KMS-11 (cell line): ENCODE measurements at regions not wholly inside any gene's neighbourhood (a gene's known extent, or its start where the extent isn't known, plus 50 kb on each side); places are given as distances from the start of the nearest gene placed in this dataset.
"Not testable (repeated sequence)": the region's sequence is repeated elsewhere in the genome, so short reads cannot be mapped to it uniquely, and the experiment has no call there.

Source experiments
- H2AFZ ChIP-seq: fragments of 200-600 bp; sonication (generic); 2 replicates; pipeline ENCODE4 v1.6.1; 2016; ENCODE audit warnings: antibody characterized with exemption, mixed run types, low read depth
- H3K27ac ChIP-seq: fragments of 200-600 bp; sonication (generic); 2 replicates; pipeline ENCODE4 v1.6.1; 2016; ENCODE audit warnings: mild to moderate bottlenecking, mixed run types
- H3K27me3 ChIP-seq: fragments of 200-600 bp; sonication (generic); 2 replicates; pipeline ENCODE4 v1.6.1; 2017; ENCODE audit warnings: mild to moderate bottlenecking, low read depth, mixed run types, moderate library complexity; ENCODE audit not compliant: insufficient read depth
- H3K36me3 ChIP-seq: fragments of 200-600 bp; sonication (generic); 2 replicates; pipeline ENCODE4 v1.6.1; 2017; ENCODE audit warnings: mild to moderate bottlenecking, mixed run types; ENCODE audit not compliant: insufficient read depth
- H3K4me1 ChIP-seq: fragments of 200-600 bp; sonication (generic); 2 replicates; pipeline ENCODE4 v1.6.1; 2016; ENCODE audit warnings: mild to moderate bottlenecking, low read depth, mixed run types; ENCODE audit not compliant: poor library complexity, severe bottlenecking
- H3K4me2 ChIP-seq: fragments of 200-600 bp; sonication (generic); 2 replicates; pipeline ENCODE4 v1.7.0; 2016; ENCODE audit warnings: mild to moderate bottlenecking, mixed run types
- H3K4me3 ChIP-seq: fragments of 200-600 bp; sonication (generic); IDR thresholded peaks from 2 replicates; pipeline ENCODE4 v1.6.1; 2017; ENCODE audit warnings: low read depth, low read length, mixed read lengths; ENCODE audit not compliant: insufficient read depth
- H3K79me2 ChIP-seq: fragments of 200-600 bp; sonication (generic); 2 replicates; pipeline ENCODE4 v1.6.1; 2016; ENCODE audit warnings: low read depth, mixed run types; ENCODE audit not compliant: insufficient read depth
- H3K9ac ChIP-seq: fragments of 200-600 bp; sonication (generic); 2 replicates; pipeline ENCODE4 v1.6.1; 2016; ENCODE audit warnings: mild to moderate bottlenecking, mixed run types
- H4K20me1 ChIP-seq: fragments of 200-600 bp; sonication (generic); 2 replicates; pipeline ENCODE4 v1.6.1; 2016; ENCODE audit warnings: mild to moderate bottlenecking, mixed run types; ENCODE audit not compliant: insufficient read depth
- TF ChIP-seq, protein P1 (sequence below): fragments of 200-600 bp; sonication (generic); conservative IDR thresholded peaks from 2 replicates; pipeline ENCODE4 v1.6.1; 2017; ENCODE audit warnings: low read depth, mild to moderate bottlenecking, antibody characterized with exemption, low read length, moderate library complexity, mixed read lengths

DNA sequence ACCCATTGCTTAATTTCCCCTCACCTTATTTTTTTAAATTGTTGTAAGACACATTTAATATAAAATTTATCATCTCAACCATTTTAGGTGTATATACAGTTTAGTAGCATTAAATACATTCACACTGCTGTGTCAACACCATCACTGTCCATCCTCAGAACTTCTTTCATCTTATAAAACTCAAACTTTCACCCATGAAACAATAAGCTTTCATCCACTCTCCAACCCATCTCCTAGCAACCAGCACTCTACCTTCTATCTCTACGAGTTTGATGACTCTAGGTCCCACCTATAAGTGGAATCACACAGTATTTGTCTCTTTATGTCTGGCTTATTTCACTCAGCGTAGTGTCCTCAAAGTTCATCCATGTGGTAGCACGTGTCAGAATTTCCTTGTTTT is 75.5 kb downstream of the TBX3 start:
- Histone ChIP-seq H3K9ac (no peak overlapping the region), H3K27me3 (no peaks in the 10 kb centered on the region), H3K79me2 (no peaks in the 10 kb centered on the region), H3K36me3 (no peaks in the 10 kb centered on the region), H3K27ac (no peak overlapping the region), H3K4me1 (no peaks in the 10 kb centered on the region), H4K20me1 (no peaks in the 10 kb centered on the region), H2AFZ (no peak overlapping the region), H3K4me2 (no peak overlapping the region), H3K4me3 (no peak overlapping the region)
- TF ChIP-seq, protein P1, sequence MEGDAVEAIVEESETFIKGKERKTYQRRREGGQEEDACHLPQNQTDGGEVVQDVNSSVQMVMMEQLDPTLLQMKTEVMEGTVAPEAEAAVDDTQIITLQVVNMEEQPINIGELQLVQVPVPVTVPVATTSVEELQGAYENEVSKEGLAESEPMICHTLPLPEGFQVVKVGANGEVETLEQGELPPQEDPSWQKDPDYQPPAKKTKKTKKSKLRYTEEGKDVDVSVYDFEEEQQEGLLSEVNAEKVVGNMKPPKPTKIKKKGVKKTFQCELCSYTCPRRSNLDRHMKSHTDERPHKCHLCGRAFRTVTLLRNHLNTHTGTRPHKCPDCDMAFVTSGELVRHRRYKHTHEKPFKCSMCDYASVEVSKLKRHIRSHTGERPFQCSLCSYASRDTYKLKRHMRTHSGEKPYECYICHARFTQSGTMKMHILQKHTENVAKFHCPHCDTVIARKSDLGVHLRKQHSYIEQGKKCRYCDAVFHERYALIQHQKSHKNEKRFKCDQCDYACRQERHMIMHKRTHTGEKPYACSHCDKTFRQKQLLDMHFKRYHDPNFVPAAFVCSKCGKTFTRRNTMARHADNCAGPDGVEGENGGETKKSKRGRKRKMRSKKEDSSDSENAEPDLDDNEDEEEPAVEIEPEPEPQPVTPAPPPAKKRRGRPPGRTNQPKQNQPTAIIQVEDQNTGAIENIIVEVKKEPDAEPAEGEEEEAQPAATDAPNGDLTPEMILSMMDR, result no peak

DNA sequence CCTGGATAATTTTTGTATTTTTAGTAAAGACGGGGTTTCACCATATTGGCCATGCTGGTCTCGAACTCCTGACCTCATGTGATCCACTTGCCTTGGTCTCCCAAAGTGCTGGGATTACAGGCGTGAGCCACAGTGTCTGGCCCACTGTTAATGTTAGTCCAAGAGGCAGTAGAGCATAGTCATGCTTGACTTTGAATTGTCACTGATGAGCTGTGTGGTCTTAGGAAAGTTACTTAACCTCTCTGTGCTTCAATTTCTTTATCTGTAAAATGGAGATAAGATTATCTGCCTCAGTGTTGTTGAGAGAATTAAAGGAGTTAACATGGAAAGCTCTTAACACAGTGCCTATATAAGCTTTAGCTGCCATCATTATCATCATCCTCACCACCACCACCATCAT is 78.1 kb downstream of the TBX3 start:
- TF ChIP-seq, protein P1, result no peak
- Histone ChIP-seq H3K4me1 (no peaks in the 10 kb centered on the region), H3K27ac (no peak overlapping the region), H3K9ac (no peak overlapping the region), H2AFZ (no peak overlapping the region), H3K4me3 (no peak overlapping the region), H4K20me1 (no peaks in the 10 kb centered on the region), H3K79me2 (no peaks in the 10 kb centered on the region), H3K4me2 (no peak overlapping the region), H3K36me3 (no peaks in the 10 kb centered on the region), H3K27me3 (no peaks in the 10 kb centered on the region)

DNA sequence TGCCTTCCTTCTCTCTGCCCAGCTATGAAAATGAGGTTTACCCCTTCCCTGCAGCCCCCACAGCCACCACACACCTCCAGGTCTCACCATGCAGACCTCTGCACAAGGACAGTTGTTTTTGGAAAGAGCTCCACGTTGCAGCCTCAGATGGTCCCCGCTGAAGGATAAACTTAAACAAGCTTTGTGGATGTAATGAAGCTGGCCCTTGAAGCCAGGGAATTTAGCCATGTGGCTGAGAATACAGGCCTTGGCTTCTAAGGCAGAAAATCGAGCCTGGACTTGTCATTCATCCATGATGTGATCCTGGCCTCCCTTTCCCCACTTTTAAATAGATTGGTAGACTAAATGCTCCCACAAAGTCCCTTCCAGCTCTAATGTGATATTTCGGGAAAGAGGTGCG is 79.4 kb downstream of the TBX3 start:
- TF ChIP-seq, protein P1, result no peak
- Histone ChIP-seq H2AFZ (no peak overlapping the region), H3K9ac (no peak overlapping the region)

DNA sequence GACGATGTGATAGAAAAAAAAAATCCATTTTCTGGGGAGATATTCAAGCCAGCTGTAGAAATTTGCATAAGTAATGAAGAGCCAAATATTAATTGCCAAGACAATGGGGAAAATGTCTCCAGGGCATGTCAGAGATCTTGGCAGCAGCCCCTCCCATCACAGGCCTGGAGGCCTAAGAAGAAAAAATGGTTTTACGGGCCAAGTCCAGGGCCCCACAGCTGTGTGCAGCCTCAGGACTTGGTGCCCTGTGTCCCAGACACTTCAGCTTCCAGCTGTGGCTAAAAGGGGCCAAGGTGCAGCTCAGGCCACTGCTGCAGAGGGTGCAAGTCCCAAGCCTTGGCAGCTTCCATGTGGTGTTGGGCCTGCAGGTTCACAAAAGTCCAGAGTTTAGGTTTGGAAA is 83.4 kb downstream of the TBX3 start:
- not testable (repeated sequence) for H3K4me1 ChIP-seq, H2AFZ ChIP-seq, H4K20me1 ChIP-seq, H3K9ac ChIP-seq, H3K4me3 ChIP-seq, H3K27ac ChIP-seq, H3K4me2 ChIP-seq, H3K79me2 ChIP-seq, H3K36me3 ChIP-seq, H3K27me3 ChIP-seq

More for the DNA sequence above, 79.4 kb downstream of the TBX3 start:
- Histone ChIP-seq H3K4me2 (no peak overlapping the region), H3K79me2 (no peaks in the 10 kb centered on the region), H3K36me3 (no peaks in the 10 kb centered on the region), H3K4me1 (no peaks in the 10 kb centered on the region), H3K27me3 (no peaks in the 10 kb centered on the region), H3K27ac (no peak overlapping the region), H4K20me1 (no peaks in the 10 kb centered on the region), H3K4me3 (no peak overlapping the region)

DNA sequence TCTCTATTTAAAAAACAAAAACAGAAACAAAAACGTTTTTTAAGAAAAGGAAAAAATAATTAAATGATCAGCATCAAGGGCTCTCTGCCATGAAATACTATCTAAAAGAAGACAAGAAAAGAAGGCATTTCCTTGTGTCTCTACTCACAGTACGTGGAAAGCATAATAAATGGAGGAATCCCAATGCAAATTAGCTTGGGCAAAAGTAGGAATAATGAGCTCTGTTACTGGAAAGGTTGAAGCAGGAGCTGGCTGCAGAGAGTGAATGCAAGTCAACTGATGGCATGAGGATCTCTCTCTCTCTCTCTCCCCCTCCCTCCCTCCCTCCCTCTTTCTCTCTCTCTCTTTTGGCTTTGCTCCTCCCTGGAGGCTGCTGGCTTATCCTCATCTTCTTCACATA is 85.9 kb downstream of the TBX3 start:
- Histone ChIP-seq H2AFZ (no peak overlapping the region), H3K27me3 (no peaks in the 10 kb centered on the region), H3K9ac (no peak overlapping the region), H3K79me2 (no peaks in the 10 kb centered on the region), H3K4me3 (no peak overlapping the region), H3K36me3 (no peaks in the 10 kb centered on the region), H3K4me2 (no peak overlapping the region), H4K20me1 (no peaks in the 10 kb centered on the region), H3K27ac (no peak overlapping the region), H3K4me1 (no peaks in the 10 kb centered on the region)
- TF ChIP-seq, protein P1, result no peak
